SK-N-SH treated with all-trans-retinoic acid at 6 μM for 48 hours (cell line): ENCODE measurements at regions not wholly inside any gene's neighbourhood (a gene's known extent, or its start where the extent isn't known, plus 50 kb on each side); places are given as distances from the start of the nearest gene placed in this dataset.

Experiments used
- ARNTL ChIP-seq: fragments of 450-650 bp; formaldehyde crosslinking; IDR thresholded peaks from 2 replicates; pipeline ENCODE4 v1.5.0; 2020; ENCODE audit warnings: low read depth, mild to moderate bottlenecking, moderate library complexity, borderline replicate concordance
- CREB5 ChIP-seq: fragments of 250-450 bp; sonication (Bioruptor Pico); IDR thresholded peaks from 2 replicates; pipeline ENCODE4 v1.5.1; 2020; ENCODE audit warnings: low read depth, mild to moderate bottlenecking, moderate library complexity
- ESRRG ChIP-seq: fragments of 250-450 bp; sonication (Bioruptor Pico); IDR thresholded peaks from 2 replicates; pipeline ENCODE4 v1.6.1; 2021; ENCODE audit warnings: mild to moderate bottlenecking
- GLIS3 ChIP-seq: fragments of 250-450 bp; sonication (Bioruptor Pico); IDR thresholded peaks from 2 replicates; pipeline ENCODE4 v1.5.0; 2020; ENCODE audit warnings: mild to moderate bottlenecking, moderate library complexity
- PATZ1 ChIP-seq: fragments of 250-450 bp; sonication (Bioruptor Pico); IDR thresholded peaks from 2 replicates; pipeline ENCODE4 v1.8.0; 2020; ENCODE audit warnings: mild to moderate bottlenecking, moderate library complexity, borderline replicate concordance
- PPARA ChIP-seq: fragments of 250-450 bp; sonication (Bioruptor Pico); IDR thresholded peaks from 2 replicates; pipeline ENCODE4 v1.5.0; 2020; ENCODE audit warnings: mild to moderate bottlenecking, borderline replicate concordance
- RARB ChIP-seq: fragments of 250-450 bp; sonication (Bioruptor Pico); IDR thresholded peaks from 2 replicates; pipeline ENCODE4 v1.8.0; 2021; ENCODE audit warnings: mild to moderate bottlenecking, moderate library complexity
- ZNF565 ChIP-seq: fragments of 450-650 bp; formaldehyde crosslinking; conservative IDR thresholded peaks from 2 replicates; pipeline ENCODE4 v1.5.0; 2020; ENCODE audit warnings: low read depth, mild to moderate bottlenecking, moderate library complexity
- ZNF8 ChIP-seq: fragments of 450-650 bp; formaldehyde crosslinking; IDR thresholded peaks from 2 replicates; pipeline ENCODE4 v1.5.0; 2020; ENCODE audit warnings: mild to moderate bottlenecking, moderate library complexity

DNA sequence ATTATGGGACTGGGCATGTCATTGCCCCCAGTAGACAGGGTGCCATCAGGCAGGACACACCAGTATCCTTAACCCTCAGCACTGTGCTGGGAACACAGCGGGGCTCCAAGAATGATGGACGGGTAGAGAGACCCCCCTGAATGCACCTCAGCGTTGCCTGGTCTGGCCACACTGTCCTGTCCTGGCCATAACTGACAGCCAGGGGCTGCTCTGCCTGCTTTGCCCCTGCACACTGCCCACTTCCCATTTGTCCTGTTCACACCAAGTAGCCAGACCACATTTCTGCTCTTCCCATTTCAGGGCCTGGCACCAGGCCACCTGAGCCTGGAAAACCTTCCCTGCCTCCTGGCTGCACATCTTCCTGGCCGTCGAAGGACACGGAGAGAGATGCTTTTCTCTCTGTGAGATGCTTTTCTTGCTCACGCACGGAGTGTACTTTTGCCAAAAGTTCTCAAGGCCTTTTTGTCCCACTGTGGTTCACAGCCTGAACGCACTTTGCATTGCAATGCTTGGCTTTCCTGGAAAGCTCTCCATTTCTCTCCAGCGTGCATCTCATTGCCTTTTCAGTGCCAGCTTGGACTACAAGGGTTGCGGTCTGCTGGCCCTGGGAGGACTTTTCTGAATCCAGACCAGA, 131.0 kb upstream of the EEPD1 start:
- TF ChIP-seq CREB5 (CRISPR knock-in tag) (no peak), RARB (CRISPR knock-in tag) (no peak), ARNTL (CRISPR knock-in tag) (no peak), GLIS3 (CRISPR knock-in tag) (no peak), ESRRG (no peak), PPARA (CRISPR knock-in tag) (no peak), PATZ1 (CRISPR knock-in tag) (no peak), ZNF565 (CRISPR knock-in tag) (no peak), ZNF8 (CRISPR knock-in tag) (no peak)
